Liver (tissue), 8 donors: ENCODE measurements at regions not wholly inside any gene's neighbourhood (a gene's known extent, or its start where the extent isn't known, plus 50 kb on each side); places are given as distances from the start of the nearest gene placed in this dataset.

Experiments
- DNase-seq: peaks from one replicate; pipeline ENCODE4 v3.0.0-alpha.2; 2017; ENCODE audit warnings: low spot score
- H3K27ac ChIP-seq, 2 donors: one replicate each; pipeline ENCODE4 v1.7.0; 2013; ENCODE audit warnings: inconsistent platforms in 2 of 2, low read length in 2 of 2, control low read depth in 1 of 2, low read depth in 1 of 2, mild to moderate bottlenecking in 1 of 2
- H3K27me3 ChIP-seq, 4 donors: one replicate each; pipeline versions ENCODE4 v1.6.1 to v1.7.0; 2013; ENCODE audit warnings: low read length in 3 of 4, inconsistent platforms in 1 of 4, mild to moderate bottlenecking in 1 of 4, moderate library complexity in 1 of 4; ENCODE audit not compliant: control insufficient read depth in 4 of 4, insufficient read depth in 4 of 4
- H3K36me3 ChIP-seq, 4 donors: one replicate each; pipeline versions ENCODE4 v1.6.1 to v1.7.0; 2013; ENCODE audit warnings: low read length in 3 of 4, mild to moderate bottlenecking in 3 of 4, low read depth in 1 of 4, moderate library complexity in 1 of 4; ENCODE audit not compliant: control insufficient read depth in 4 of 4, insufficient read depth in 3 of 4
- H3K4me1 ChIP-seq, 4 donors: one replicate each; pipeline versions ENCODE4 v1.6.1 to v1.7.0; 2013; ENCODE audit warnings: low read length in 3 of 4, mild to moderate bottlenecking in 3 of 4, moderate library complexity in 1 of 4; ENCODE audit not compliant: control insufficient read depth in 4 of 4, insufficient read depth in 4 of 4
- H3K4me3 ChIP-seq, 3 donors: one replicate each; pipeline versions ENCODE4 v1.6.1 to v1.7.0; 2013; ENCODE audit warnings: low read length in 3 of 3, control low read depth in 1 of 3, low read depth in 1 of 3, mild to moderate bottlenecking in 1 of 3
- H3K9ac ChIP-seq, 2 donors: one replicate each; pipeline ENCODE4 v1.7.0; 2013; ENCODE audit warnings: low read length in 2 of 2, mild to moderate bottlenecking in 2 of 2, moderate library complexity in 2 of 2, control low read depth in 1 of 2, low read depth in 1 of 2
- H3K9me3 ChIP-seq, 4 donors: one replicate each; pipeline versions ENCODE4 v1.6.1 to v1.7.0; 2013; ENCODE audit warnings: low read length in 3 of 4; ENCODE audit not compliant: control insufficient read depth in 4 of 4
- CTCF ChIP-seq: fragments of 150-350 bp; IDR thresholded peaks from 2 replicates; pipeline ENCODE4 v1.5.1; 2017; ENCODE audit warnings: improper control_type of control experiment, low read depth, low read length; ENCODE audit not compliant: missing input control
- EGR1 ChIP-seq, 2 donors: IDR thresholded peaks; 2 replicates each; pipeline ENCODE4 v1.6.1; 2016 to 2018; ENCODE audit warnings: antibody characterized with exemption in 2 of 2, low read depth in 2 of 2
- FOXA1 ChIP-seq: IDR thresholded peaks from 2 replicates; pipeline ENCODE4 v1.6.1; 2016; ENCODE audit warnings: antibody characterized with exemption
- GABPA ChIP-seq, 2 donors: IDR thresholded peaks in 1 of 2; conservative IDR thresholded peaks in 1 of 2; 2 replicates each; pipeline ENCODE4 v1.6.1; 2016; ENCODE audit warnings: antibody characterized with exemption in 2 of 2, mild to moderate bottlenecking in 1 of 2, moderate library complexity in 1 of 2
- HNF4A ChIP-seq, 2 donors: conservative IDR thresholded peaks; 2 replicates each; pipeline ENCODE4 v1.6.1; 2016; ENCODE audit warnings: antibody characterized with exemption in 2 of 2, mild to moderate bottlenecking in 2 of 2
- HNF4G ChIP-seq: IDR thresholded peaks from 2 replicates; pipeline ENCODE4 v1.6.1; 2016; ENCODE audit warnings: antibody characterized with exemption
- JUND ChIP-seq, 2 donors: IDR thresholded peaks; 2 replicates each; pipeline ENCODE4 v1.6.1; 2016; ENCODE audit warnings: antibody characterized with exemption in 2 of 2
- NR2F2 ChIP-seq: IDR thresholded peaks from 2 replicates; pipeline ENCODE4 v1.6.1; 2016; ENCODE audit warnings: antibody characterized with exemption
- RAD21 ChIP-seq, 2 donors: IDR thresholded peaks; 2 replicates each; pipeline ENCODE4 v1.6.1; 2016; ENCODE audit warnings: antibody characterized with exemption in 2 of 2, mild to moderate bottlenecking in 2 of 2
- TAF1 ChIP-seq: conservative IDR thresholded peaks from 2 replicates; pipeline ENCODE4 v1.6.1; 2016; ENCODE audit warnings: antibody characterized with exemption, mild to moderate bottlenecking
- YY1 ChIP-seq: IDR thresholded peaks from 2 replicates; pipeline ENCODE4 v1.6.1; 2016; ENCODE audit warnings: antibody characterized with exemption, mild to moderate bottlenecking
- WGBS: extraction: QIAGEN DNeasy Blood & Tissue Kit; methylation state at CpG from one replicate; pipeline ENCODE4 v1.1.7; 2013; 5-methylcytosine and 5-hydroxymethylcytosine counted together
- TF ChIP-seq, protein P1 (sequence below): IDR thresholded peaks from 2 replicates; pipeline ENCODE4 v1.6.1; 2016; ENCODE audit warnings: antibody characterized with exemption, mild to moderate bottlenecking
- TF ChIP-seq, protein P2 (sequence below): IDR thresholded peaks from 2 replicates; pipeline ENCODE4 v1.6.1; 2016; ENCODE audit warnings: antibody characterized with exemption
- TF ChIP-seq, protein P3 (sequence below): IDR thresholded peaks from 2 replicates; pipeline ENCODE4 v1.6.1; 2016; ENCODE audit warnings: antibody characterized with exemption
- donor health status: healthy.
- donor health status: healthy.
- donor health status: healthy.
- donor health status: healthy.
- donor health status: healthy.

GRCh38 chr21:35730325-35730724 is 330.0 kb downstream of the SETD4 start:
- no peak for DNase-seq
- no peaks in the 10 kb centered on the region for H3K27me3 ChIP-seq

GRCh38 chr21:35727830-35728229 is 332.5 kb downstream of the SETD4 start:
- peaks cover 0 to 4% (median 0%) of the 10 kb centered on the region in 4 donors for H3K27me3 ChIP-seq
- H3K4me1 ChIP-seq: no peaks in the 10 kb centered on the region
- no peak overlapping the region for H3K9ac ChIP-seq
- TF ChIP-seq HNF4G: no peak
- TF ChIP-seq RAD21 (IDR thresholded peaks at IDR 0.05): no peak
- TF ChIP-seq CTCF: no peak
- H3K27ac ChIP-seq: no peak overlapping the region
- 59% methylated on average over 2 of the region's 2 CpGs for WGBS
- H3K4me3 ChIP-seq: no peak overlapping the region
- no peaks in the 10 kb centered on the region for H3K36me3 ChIP-seq
- DNase-seq: no peak
- no peaks in the 10 kb centered on the region for H3K9me3 ChIP-seq

More at GRCh38 chr21:35730325-35730724, 330.0 kb downstream of the SETD4 start:
- Histone ChIP-seq H3K36me3 (no peaks in the 10 kb centered on the region), H3K4me3 (no peak overlapping the region), H3K9ac (no peak overlapping the region), H3K27ac (no peak overlapping the region), H3K4me1 (no peaks in the 10 kb centered on the region), H3K9me3 (no peaks in the 10 kb centered on the region)
- TF ChIP-seq HNF4A (conservative IDR thresholded peaks at IDR 0.05): no peak
- TF ChIP-seq NR2F2: no peak
- TF ChIP-seq YY1: no peak
- no peak for TF ChIP-seq RAD21 (IDR thresholded peaks at IDR 0.05)
- TF ChIP-seq TAF1: no peak
- no peak for TF ChIP-seq JUND (IDR thresholded peaks at IDR 0.05)
- TF ChIP-seq EGR1 (IDR thresholded peaks at IDR 0.05; ENCODE audit: low read depth in 2 of 2): no peak
- TF ChIP-seq, protein P1, sequence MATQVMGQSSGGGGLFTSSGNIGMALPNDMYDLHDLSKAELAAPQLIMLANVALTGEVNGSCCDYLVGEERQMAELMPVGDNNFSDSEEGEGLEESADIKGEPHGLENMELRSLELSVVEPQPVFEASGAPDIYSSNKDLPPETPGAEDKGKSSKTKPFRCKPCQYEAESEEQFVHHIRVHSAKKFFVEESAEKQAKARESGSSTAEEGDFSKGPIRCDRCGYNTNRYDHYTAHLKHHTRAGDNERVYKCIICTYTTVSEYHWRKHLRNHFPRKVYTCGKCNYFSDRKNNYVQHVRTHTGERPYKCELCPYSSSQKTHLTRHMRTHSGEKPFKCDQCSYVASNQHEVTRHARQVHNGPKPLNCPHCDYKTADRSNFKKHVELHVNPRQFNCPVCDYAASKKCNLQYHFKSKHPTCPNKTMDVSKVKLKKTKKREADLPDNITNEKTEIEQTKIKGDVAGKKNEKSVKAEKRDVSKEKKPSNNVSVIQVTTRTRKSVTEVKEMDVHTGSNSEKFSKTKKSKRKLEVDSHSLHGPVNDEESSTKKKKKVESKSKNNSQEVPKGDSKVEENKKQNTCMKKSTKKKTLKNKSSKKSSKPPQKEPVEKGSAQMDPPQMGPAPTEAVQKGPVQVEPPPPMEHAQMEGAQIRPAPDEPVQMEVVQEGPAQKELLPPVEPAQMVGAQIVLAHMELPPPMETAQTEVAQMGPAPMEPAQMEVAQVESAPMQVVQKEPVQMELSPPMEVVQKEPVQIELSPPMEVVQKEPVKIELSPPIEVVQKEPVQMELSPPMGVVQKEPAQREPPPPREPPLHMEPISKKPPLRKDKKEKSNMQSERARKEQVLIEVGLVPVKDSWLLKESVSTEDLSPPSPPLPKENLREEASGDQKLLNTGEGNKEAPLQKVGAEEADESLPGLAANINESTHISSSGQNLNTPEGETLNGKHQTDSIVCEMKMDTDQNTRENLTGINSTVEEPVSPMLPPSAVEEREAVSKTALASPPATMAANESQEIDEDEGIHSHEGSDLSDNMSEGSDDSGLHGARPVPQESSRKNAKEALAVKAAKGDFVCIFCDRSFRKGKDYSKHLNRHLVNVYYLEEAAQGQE: no peak
- TF ChIP-seq GABPA (IDR thresholded peaks at IDR 0.05 in 1 of 2, conservative IDR thresholded peaks at IDR 0.05 in 1 of 2): no peak
- TF ChIP-seq, protein P2, sequence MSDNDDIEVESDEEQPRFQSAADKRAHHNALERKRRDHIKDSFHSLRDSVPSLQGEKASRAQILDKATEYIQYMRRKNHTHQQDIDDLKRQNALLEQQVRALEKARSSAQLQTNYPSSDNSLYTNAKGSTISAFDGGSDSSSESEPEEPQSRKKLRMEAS: no peak
- no peak for TF ChIP-seq FOXA1
- 88% methylated on average over 8 of the region's 8 CpGs for WGBS

DNA sequence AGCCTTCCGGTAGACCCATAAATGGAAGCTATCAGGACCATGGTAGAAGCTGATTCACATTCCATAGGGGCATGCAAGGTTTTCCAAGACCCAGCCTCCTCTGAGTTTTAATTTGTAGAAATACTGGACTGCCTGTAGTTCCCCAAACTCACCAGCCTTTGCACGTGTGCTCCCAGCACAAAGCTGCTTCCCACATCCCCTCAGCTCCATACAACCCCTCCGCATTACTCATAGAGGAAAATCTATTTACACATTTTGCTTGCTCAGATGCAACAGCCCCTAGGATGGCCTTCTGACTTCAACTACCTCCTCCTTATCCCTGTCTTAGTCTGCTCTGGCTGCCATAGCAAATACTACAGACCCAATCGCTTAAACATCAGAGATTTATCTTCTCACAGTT is 336.2 kb downstream of the SETD4 start:
- Histone ChIP-seq H3K27me3 (peaks cover 0 to 4% (median 0%) of the 10 kb centered on the region in 4 donors), H3K36me3 (no peaks in the 10 kb centered on the region), H3K27ac (no peak overlapping the region), H3K4me3 (no peak overlapping the region), H3K9ac (no peak overlapping the region), H3K9me3 (no peaks in the 10 kb centered on the region), H3K4me1 (peaks cover 0 to 5% (median under 1%) of the 10 kb centered on the region in 4 donors)
- DNase-seq: no peak
- 92% methylated on average over 4 of the region's 4 CpGs for WGBS
- TF ChIP-seq EGR1 (IDR thresholded peaks at IDR 0.05; ENCODE audit: low read depth in 2 of 2) (no peak), CTCF (no peak)
- TF ChIP-seq, protein P3, sequence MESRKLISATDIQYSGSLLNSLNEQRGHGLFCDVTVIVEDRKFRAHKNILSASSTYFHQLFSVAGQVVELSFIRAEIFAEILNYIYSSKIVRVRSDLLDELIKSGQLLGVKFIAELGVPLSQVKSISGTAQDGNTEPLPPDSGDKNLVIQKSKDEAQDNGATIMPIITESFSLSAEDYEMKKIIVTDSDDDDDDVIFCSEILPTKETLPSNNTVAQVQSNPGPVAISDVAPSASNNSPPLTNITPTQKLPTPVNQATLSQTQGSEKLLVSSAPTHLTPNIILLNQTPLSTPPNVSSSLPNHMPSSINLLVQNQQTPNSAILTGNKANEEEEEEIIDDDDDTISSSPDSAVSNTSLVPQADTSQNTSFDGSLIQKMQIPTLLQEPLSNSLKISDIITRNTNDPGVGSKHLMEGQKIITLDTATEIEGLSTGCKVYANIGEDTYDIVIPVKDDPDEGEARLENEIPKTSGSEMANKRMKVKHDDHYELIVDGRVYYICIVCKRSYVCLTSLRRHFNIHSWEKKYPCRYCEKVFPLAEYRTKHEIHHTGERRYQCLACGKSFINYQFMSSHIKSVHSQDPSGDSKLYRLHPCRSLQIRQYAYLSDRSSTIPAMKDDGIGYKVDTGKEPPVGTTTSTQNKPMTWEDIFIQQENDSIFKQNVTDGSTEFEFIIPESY: no peak
- TF ChIP-seq, protein P2: no peak
- TF ChIP-seq, protein P1: no peak
